PFSK-1 (cell line): ENCODE measurements at regions not wholly inside any gene's neighbourhood (a gene's known extent, or its start where the extent isn't known, plus 50 kb on each side); places are given as distances from the start of the nearest gene placed in this dataset.

Source experiments
- FOXP2 ChIP-seq: optimal IDR thresholded peaks from 2 replicates; pipeline ENCODE3; 2011; ENCODE audit warnings: borderline replicate concordance, control low read depth, inconsistent platforms; ENCODE audit not compliant: insufficient read depth; ENCODE audit errors: extremely low read length, extremely low read depth
- POLR2AphosphoS5 ChIP-seq: IDR thresholded peaks from 2 replicates; pipeline ENCODE4 v1.6.1; 2012; ENCODE audit warnings: low read depth, mild to moderate bottlenecking, control low read depth, low read length, moderate library complexity
- REST ChIP-seq, 2 experiments: IDR thresholded peaks; 2 replicates each; pipeline versions ENCODE4 v1.6.1 to v1.8.0; 2011 to 2012; ENCODE audit warnings: low read depth in 2 of 2, low read length in 2 of 2, control low read depth in 1 of 2, inconsistent platforms in 1 of 2, mild to moderate bottlenecking in 1 of 2, moderate library complexity in 1 of 2; ENCODE audit not compliant: insufficient read depth in 1 of 2
- SIN3A ChIP-seq: IDR thresholded peaks from 2 replicates; pipeline ENCODE4 v1.6.1; 2012; ENCODE audit warnings: mild to moderate bottlenecking, low read length, moderate library complexity, borderline replicate concordance; ENCODE audit not compliant: insufficient read depth

- TF ChIP-seq FOXP2 = no peak
- no peak for TF ChIP-seq SIN3A
- TF ChIP-seq POLR2AphosphoS5 = no peak
- TF ChIP-seq REST (IDR thresholded peaks at IDR 0.05; ENCODE audit: insufficient read depth in 1 of 2, low read depth in 2 of 2, low read length in 2 of 2) = no peak
Measured at GRCh38 chr5:163757344-163757743, 251.9 kb downstream of the MAT2B start.
